OCI-LY7 (cell line): ENCODE measurements at regions not wholly inside any gene's neighbourhood (a gene's known extent, or its start where the extent isn't known, plus 50 kb on each side); places are given as distances from the start of the nearest gene placed in this dataset.

ENCODE experiments used
- BruUV-seq: library from RNA; stranded (reverse); fragments of 400-500 nt; replicated peaks from 2 replicates; lab custom pipeline; 2021; lab: Mats Ljungman, UMichigan
- CTCF ChIA-PET: fragments of 300-600 bp; sonication (Branson Sonifier 250); formaldehyde crosslinking; loops from one replicate; lab custom pipeline; 2022; ENCODE audit warnings: antibody characterized with exemption; ENCODE audit not compliant: unreplicated experiment; lab: Charles Lee
- POLR2A ChIA-PET: fragments of 300-600 bp; sonication (Branson Sonifier 250); formaldehyde crosslinking; loops from one replicate; lab custom pipeline; 2022; ENCODE audit warnings: antibody characterized with exemption; lab: Charles Lee
- DNase-seq: peaks from one replicate; pipeline ENCODE4 v3.0.0-alpha.2; 2015; ENCODE audit warnings: low spot score
- H2AFZ ChIP-seq: fragments of 200-600 bp; sonication (generic), shearing (Covaris generic); 2 replicates; pipeline ENCODE4 v1.6.1; 2014; ENCODE audit warnings: mild to moderate bottlenecking, antibody characterized with exemption, low read length, moderate library complexity
- H3K27ac ChIP-seq: fragments of 200-600 bp; sonication (generic); 2 replicates; pipeline ENCODE4 v1.5.1; 2014; ENCODE audit warnings: mixed run types, low read depth, mild to moderate bottlenecking, moderate library complexity, low read length, inconsistent platforms; ENCODE audit not compliant: poor library complexity, severe bottlenecking
- H3K36me3 ChIP-seq: fragments of 200-600 bp; sonication (generic); 2 replicates; pipeline ENCODE4 v1.6.1; 2014; ENCODE audit warnings: mild to moderate bottlenecking, antibody characterized with exemption, low read length, moderate library complexity, mixed read lengths; ENCODE audit not compliant: insufficient read depth
- H3K4me1 ChIP-seq: fragments of 200-600 bp; sonication (generic); 2 replicates; pipeline ENCODE4 v1.5.1; 2014; ENCODE audit warnings: mild to moderate bottlenecking, low read length; ENCODE audit not compliant: insufficient read depth, poor library complexity, severe bottlenecking
- H3K4me2 ChIP-seq: fragments of 200-600 bp; sonication (generic); 2 replicates; pipeline ENCODE4 v1.6.1; 2014; ENCODE audit warnings: mild to moderate bottlenecking, low read length
- H3K4me3 ChIP-seq: fragments of 200-600 bp; sonication (generic); 2 replicates; pipeline ENCODE4 v1.5.1; 2014; ENCODE audit warnings: mild to moderate bottlenecking, low read depth, low read length; ENCODE audit not compliant: poor library complexity, severe bottlenecking
- H3K79me2 ChIP-seq: fragments of 200-600 bp; sonication (generic); 2 replicates; pipeline ENCODE4 v1.6.1; 2016; ENCODE audit warnings: low read depth, mild to moderate bottlenecking, low read length, moderate library complexity, mixed read lengths; ENCODE audit not compliant: insufficient read depth
- H3K9me2 ChIP-seq: fragments of 200-600 bp; sonication (generic); 2 replicates; pipeline ENCODE4 v1.6.1; 2016; ENCODE audit warnings: mild to moderate bottlenecking, low read length, mixed read lengths; ENCODE audit not compliant: insufficient read depth
- H3K9me3 ChIP-seq: fragments of 200-600 bp; sonication (generic); 2 replicates; pipeline ENCODE4 v1.6.1; 2014; ENCODE audit warnings: mild to moderate bottlenecking, mixed run types, low read length, mixed read lengths
- H4K20me1 ChIP-seq: fragments of 200-600 bp; sonication (generic); 2 replicates; pipeline ENCODE4 v1.6.1; 2014; ENCODE audit warnings: mild to moderate bottlenecking, antibody characterized with exemption, low read length, moderate library complexity, mixed read lengths; ENCODE audit not compliant: insufficient read depth
- EZH2phosphoT487 ChIP-seq: fragments of 200-600 bp; sonication (generic); IDR thresholded peaks from 2 replicates; pipeline ENCODE4 v1.6.1; 2018; ENCODE audit warnings: low read depth, borderline replicate concordance, mild to moderate bottlenecking, mixed run types, antibody characterized with exemption, low read length, moderate library complexity, mixed read lengths
- intact Hi-C: fragments of 100-400 bp; cut with micrococcal nuclease; formaldehyde crosslinking; loops from one replicate; pipeline ENCODE4 v1.10.0; 2022; ENCODE audit not compliant: unreplicated experiment
- TF ChIP-seq, protein P1 (sequence below): fragments of 200-600 bp; sonication (generic); conservative IDR thresholded peaks from 2 replicates; pipeline ENCODE4 v1.5.1; 2014; ENCODE audit warnings: mild to moderate bottlenecking, antibody characterized with exemption, low read length, moderate library complexity, mixed read lengths

DNA sequence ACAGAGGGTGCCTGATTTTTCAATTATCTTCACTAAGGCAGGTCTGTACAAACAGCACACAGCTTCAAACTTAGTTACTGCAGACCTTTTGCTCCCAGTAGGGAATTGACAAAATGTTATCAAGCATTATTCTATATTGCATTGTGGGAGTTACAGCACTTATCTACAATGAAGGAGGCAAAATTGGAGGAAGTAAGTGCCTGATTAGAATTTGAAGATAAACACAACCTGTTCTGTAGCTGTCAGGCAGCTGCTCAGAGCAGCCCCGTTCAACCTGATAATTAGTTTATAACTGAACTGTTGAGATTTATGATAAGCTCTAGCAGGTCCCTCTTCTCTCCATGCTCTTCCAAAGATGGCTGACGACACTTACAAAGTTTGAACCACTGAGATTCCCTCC lies 364.4 kb upstream of the CYRIA start:
- TF ChIP-seq EZH2phosphoT487 = no peak
- TF ChIP-seq, protein P1, sequence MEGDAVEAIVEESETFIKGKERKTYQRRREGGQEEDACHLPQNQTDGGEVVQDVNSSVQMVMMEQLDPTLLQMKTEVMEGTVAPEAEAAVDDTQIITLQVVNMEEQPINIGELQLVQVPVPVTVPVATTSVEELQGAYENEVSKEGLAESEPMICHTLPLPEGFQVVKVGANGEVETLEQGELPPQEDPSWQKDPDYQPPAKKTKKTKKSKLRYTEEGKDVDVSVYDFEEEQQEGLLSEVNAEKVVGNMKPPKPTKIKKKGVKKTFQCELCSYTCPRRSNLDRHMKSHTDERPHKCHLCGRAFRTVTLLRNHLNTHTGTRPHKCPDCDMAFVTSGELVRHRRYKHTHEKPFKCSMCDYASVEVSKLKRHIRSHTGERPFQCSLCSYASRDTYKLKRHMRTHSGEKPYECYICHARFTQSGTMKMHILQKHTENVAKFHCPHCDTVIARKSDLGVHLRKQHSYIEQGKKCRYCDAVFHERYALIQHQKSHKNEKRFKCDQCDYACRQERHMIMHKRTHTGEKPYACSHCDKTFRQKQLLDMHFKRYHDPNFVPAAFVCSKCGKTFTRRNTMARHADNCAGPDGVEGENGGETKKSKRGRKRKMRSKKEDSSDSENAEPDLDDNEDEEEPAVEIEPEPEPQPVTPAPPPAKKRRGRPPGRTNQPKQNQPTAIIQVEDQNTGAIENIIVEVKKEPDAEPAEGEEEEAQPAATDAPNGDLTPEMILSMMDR = no peak
- Histone ChIP-seq H3K9me3 (no peaks in the 10 kb centered on the region), H3K4me1 (no peaks in the 10 kb centered on the region), H3K36me3 (no peaks in the 10 kb centered on the region), H3K27ac (no peak overlapping the region), H3K4me3 (no peak overlapping the region), H4K20me1 (no peaks in the 10 kb centered on the region), H2AFZ (no peak overlapping the region), H3K9me2 (no peaks in the 10 kb centered on the region), H3K4me2 (no peak overlapping the region), H3K79me2 (no peaks in the 10 kb centered on the region)
- POLR2A ChIA-PET = no interaction called here
- intact Hi-C loops = no loop called here
- DNase-seq = no peak
- BruUV-seq = no TSS peak
- CTCF ChIA-PET = no interaction called here

GRCh38 chr2:17012297-17012696 lies 346.7 kb upstream of the CYRIA start:
- CTCF ChIA-PET = interaction anchor here (1.2 kb wide), 1 partner anchor 11 kb away, joined by 3 read pairs; no protein-coding TSS in a partner anchor

GRCh38 chr2:17010104-17010503 lies 344.5 kb upstream of the CYRIA start:
- ChIA-PET CTCF (no interaction called here), POLR2A (interaction anchor here (0.5 to 1.1 kb wide), 2 partner anchors 17 to 35 kb away, joined by 3 read pairs; no protein-coding TSS in a partner anchor)
- DNase-seq = no peak
- intact Hi-C loops = no loop called here
- Histone ChIP-seq H3K9me3 (no peaks in the 10 kb centered on the region), H3K27ac (no peak overlapping the region), H3K79me2 (no peaks in the 10 kb centered on the region), H2AFZ (no peak overlapping the region), H3K36me3 (no peaks in the 10 kb centered on the region), H3K9me2 (no peaks in the 10 kb centered on the region), H3K4me1 (no peaks in the 10 kb centered on the region), H4K20me1 (no peaks in the 10 kb centered on the region), H3K4me3 (no peak overlapping the region), H3K4me2 (no peak overlapping the region)
- BruUV-seq = no TSS peak
- TF ChIP-seq, protein P1 = no peak
- no peak for TF ChIP-seq EZH2phosphoT487

More at GRCh38 chr2:17012297-17012696, 346.7 kb upstream of the CYRIA start:
- no peaks in the 10 kb centered on the region for H3K36me3 ChIP-seq
- no peaks in the 10 kb centered on the region for H3K4me1 ChIP-seq
- TF ChIP-seq, protein P1 = no peak
- no peak for TF ChIP-seq EZH2phosphoT487
- no peaks in the 10 kb centered on the region for H3K9me3 ChIP-seq
- intact Hi-C loops = no loop called here
- H2AFZ ChIP-seq = no peak overlapping the region
- BruUV-seq = no TSS peak
- no peak overlapping the region for H3K27ac ChIP-seq
- H3K4me3 ChIP-seq = no peak overlapping the region
- H3K4me2 ChIP-seq = no peak overlapping the region
- H3K9me2 ChIP-seq = no peaks in the 10 kb centered on the region
- no peaks in the 10 kb centered on the region for H3K79me2 ChIP-seq
- no peak for DNase-seq
- POLR2A ChIA-PET = interaction anchor here (0.8 kb wide), 1 partner anchor 13 kb away, joined by 3 read pairs; no protein-coding TSS in a partner anchor
- H4K20me1 ChIP-seq = no peaks in the 10 kb centered on the region
